GM23338 (cell line): ENCODE measurements at regions not wholly inside any gene's neighbourhood (a gene's known extent, or its start where the extent isn't known, plus 50 kb on each side); places are given as distances from the start of the nearest gene placed in this dataset.

Experiments used
- ATAC-seq: fragments of 200-7000 bp; cut with Tn5 transposase; 3 replicates; pipeline ENCODE4 v1.9.1; 2020
- DNase-seq: peaks from one replicate; pipeline ENCODE4 v3.0.0-alpha.2; 2015; ENCODE audit warnings: low spot score
- H2AFZ ChIP-seq: fragments of 200-600 bp; sonication (generic); 2 replicates; pipeline ENCODE4 v1.8.0; 2016; ENCODE audit warnings: antibody characterized with exemption, mild to moderate bottlenecking, moderate library complexity
- H3F3A ChIP-seq: fragments of 200-600 bp; sonication (generic); replicated peaks from 2 replicates; pipeline ENCODE4 v1.8.0; 2017; ENCODE audit warnings: antibody characterized with exemption, mixed run types, low read depth
- H3K27ac ChIP-seq: fragments of 200-600 bp; sonication (generic); 2 replicates; pipeline ENCODE4 v1.6.1; 2016; ENCODE audit warnings: low read depth
- H3K27me3 ChIP-seq: fragments of 200-600 bp; sonication (generic); 2 replicates; pipeline ENCODE4 v1.8.0; 2016; ENCODE audit warnings: mild to moderate bottlenecking, mixed run types, moderate library complexity; ENCODE audit not compliant: insufficient read depth
- H3K36me3 ChIP-seq: fragments of 200-600 bp; sonication (generic); 2 replicates; pipeline ENCODE4 v1.8.0; 2016; ENCODE audit warnings: mild to moderate bottlenecking; ENCODE audit not compliant: insufficient read depth
- H3K4me1 ChIP-seq: fragments of 200-600 bp; sonication (generic); 2 replicates; pipeline ENCODE4 v1.8.0; 2016; ENCODE audit warnings: mild to moderate bottlenecking, moderate library complexity; ENCODE audit not compliant: insufficient read depth
- H3K4me2 ChIP-seq: fragments of 200-600 bp; sonication (generic); 2 replicates; pipeline ENCODE4 v1.7.1; 2017; ENCODE audit warnings: mixed run types
- H3K4me3 ChIP-seq: fragments of 200-600 bp; sonication (generic); 2 replicates; pipeline ENCODE4 v1.6.1; 2016; ENCODE audit warnings: mixed run types
- H3K79me2 ChIP-seq: fragments of 200-600 bp; sonication (generic); replicated peaks from 2 replicates; pipeline ENCODE4 v1.8.0; 2017; ENCODE audit warnings: mild to moderate bottlenecking; ENCODE audit not compliant: insufficient read depth
- H3K9me2 ChIP-seq: fragments of 200-600 bp; sonication (generic); 2 replicates; pipeline ENCODE4 v1.8.0; 2017; ENCODE audit not compliant: insufficient read depth
- H4K20me1 ChIP-seq: fragments of 200-600 bp; sonication (generic); replicated peaks from 2 replicates; pipeline ENCODE4 v1.8.0; 2017; ENCODE audit warnings: mild to moderate bottlenecking; ENCODE audit not compliant: insufficient read depth
- H3K27ac Mint-ChIP-seq: 2 replicates; pipeline ENCODE4 v1.8.0; 2020; ENCODE audit warnings: inconsistent platforms, mild to moderate bottlenecking, moderate library complexity, mixed read lengths
- H3K27me3 Mint-ChIP-seq: 3 replicates; pipeline ENCODE4 v1.8.0; 2022; ENCODE audit warnings: low read depth, mild to moderate bottlenecking, moderate library complexity, mixed read lengths, inconsistent platforms; ENCODE audit not compliant: insufficient read depth, poor library complexity
- H3K36me3 Mint-ChIP-seq: 3 replicates; pipeline ENCODE4 v1.8.0; 2021; ENCODE audit warnings: low read depth, mild to moderate bottlenecking, inconsistent platforms, moderate library complexity, mixed read lengths
- H3K4me1 Mint-ChIP-seq: 3 replicates; pipeline ENCODE4 v1.8.0; 2020; ENCODE audit warnings: mild to moderate bottlenecking, inconsistent platforms, mixed read lengths
- H3K4me3 Mint-ChIP-seq: 3 replicates; pipeline ENCODE4 v1.8.0; 2021; ENCODE audit warnings: moderate library complexity, mild to moderate bottlenecking, inconsistent platforms, mixed read lengths
- H3K9me3 Mint-ChIP-seq: 3 replicates; pipeline ENCODE4 v1.8.0; 2020; ENCODE audit warnings: moderate library complexity, mild to moderate bottlenecking, inconsistent platforms, mixed read lengths
- CREB1 ChIP-seq: fragments of 250-450 bp; sonication (Bioruptor Pico); IDR thresholded peaks from 2 replicates; pipeline ENCODE4 v1.5.0; 2020; ENCODE audit warnings: low read depth, mild to moderate bottlenecking, moderate library complexity
- CTCF ChIP-seq, 2 experiments: fragments of 200-600 bp in 1 of 2; sonication (generic) in 1 of 2; conservative IDR thresholded peaks; 2 replicates each; pipeline versions ENCODE4 v1.5.1 to v1.6.1; 2016 to 2017; ENCODE audit warnings: antibody characterized with exemption in 2 of 2, low read depth in 2 of 2, mild to moderate bottlenecking in 2 of 2, moderate library complexity in 1 of 2
- ETS1 ChIP-seq: IDR thresholded peaks from 2 replicates; pipeline ENCODE4 v1.6.1; 2016; ENCODE audit warnings: antibody characterized with exemption
- EZH2 ChIP-seq: fragments of 200-600 bp; sonication (generic); IDR thresholded peaks from one replicate; pipeline ENCODE4 v1.8.0; 2017; ENCODE audit warnings: antibody characterized with exemption, mild to moderate bottlenecking, low read depth; ENCODE audit not compliant: unreplicated experiment
- EZH2phosphoT487 ChIP-seq: fragments of 200-600 bp; sonication (generic); IDR thresholded peaks from one replicate; pipeline ENCODE4 v1.8.1; 2018; ENCODE audit warnings: antibody characterized with exemption; ENCODE audit not compliant: unreplicated experiment
- JUNB ChIP-seq: IDR thresholded peaks from one replicate; pipeline ENCODE4 v1.6.1; 2016; ENCODE audit warnings: antibody characterized with exemption; ENCODE audit not compliant: unreplicated experiment
- NANOG ChIP-seq: IDR thresholded peaks from 2 replicates; pipeline ENCODE4 v1.6.1; 2016; ENCODE audit warnings: antibody characterized with exemption, borderline replicate concordance
- POLR2AphosphoS5 ChIP-seq: IDR thresholded peaks from 2 replicates; pipeline ENCODE4 v1.6.1; 2016; ENCODE audit warnings: antibody characterized with exemption, low read depth
- REST ChIP-seq: IDR thresholded peaks from one replicate; pipeline ENCODE4 v1.6.1; 2018; ENCODE audit warnings: antibody characterized with exemption; ENCODE audit not compliant: unreplicated experiment
- STAT1 ChIP-seq: IDR thresholded peaks from one replicate; pipeline ENCODE4 v1.6.1; 2016; ENCODE audit warnings: antibody characterized with exemption; ENCODE audit not compliant: unreplicated experiment
- ZNF114 ChIP-seq: fragments of 250-450 bp; sonication (Bioruptor Pico); IDR thresholded peaks from 2 replicates; pipeline ENCODE4 v1.5.0; 2020; ENCODE audit warnings: mild to moderate bottlenecking, moderate library complexity
- ZNF331 ChIP-seq: fragments of 250-450 bp; sonication (Bioruptor Pico); IDR thresholded peaks from 2 replicates; pipeline ENCODE4 v1.5.0; 2020; ENCODE audit warnings: low read depth, mild to moderate bottlenecking, moderate library complexity
- ZNF462 ChIP-seq: fragments of 250-450 bp; sonication (Bioruptor Pico); IDR thresholded peaks from 2 replicates; pipeline ENCODE4 v1.5.0; 2020; ENCODE audit warnings: mild to moderate bottlenecking, moderate library complexity

GRCh38 chrX:485368-485767, 98.7 kb upstream of the PPP2R3B start:
- no peak overlapping the region for H3K27ac Mint-ChIP-seq
- Histone ChIP-seq H3K27ac (no peak overlapping the region), H3K9me2 (no peaks in the 10 kb centered on the region), H3K27me3 (no peaks in the 10 kb centered on the region), H2AFZ (no peak overlapping the region), H3K79me2 (no peaks in the 10 kb centered on the region), H3K4me3 (no peak overlapping the region), H3K4me1 (peaks cover 8% of the 10 kb centered on the region; the same call in 1 of the 2 replicates), H3K36me3 (no peaks in the 10 kb centered on the region), H3F3A (no peaks in the 10 kb centered on the region), H3K4me2 (no peak overlapping the region), H4K20me1 (no peaks in the 10 kb centered on the region)
- ATAC-seq (no peak), DNase-seq (no peak)
- H3K4me3 Mint-ChIP-seq, result no peak overlapping the region
- peaks cover 67% of the 10 kb centered on the region for H3K9me3 Mint-ChIP-seq
- no peaks in the 10 kb centered on the region for H3K4me1 Mint-ChIP-seq
- peaks cover 6% of the 10 kb centered on the region for H3K27me3 Mint-ChIP-seq
- H3K36me3 Mint-ChIP-seq, result peaks cover 35% of the 10 kb centered on the region
- no peak for TF ChIP-seq POLR2AphosphoS5
- no peak for TF ChIP-seq CTCF (conservative IDR thresholded peaks at IDR 0.05; ENCODE audit: low read depth in 2 of 2)
- no peak for TF ChIP-seq ZNF331 (CRISPR knock-in tag)
- TF ChIP-seq EZH2, result no peak
- TF ChIP-seq ETS1, result no peak
- TF ChIP-seq ZNF462 (CRISPR knock-in tag), result no peak
- no peak for TF ChIP-seq EZH2phosphoT487
- no peak for TF ChIP-seq STAT1
- no peak for TF ChIP-seq ZNF114
- no peak for TF ChIP-seq CREB1 (CRISPR knock-in tag)
- no peak for TF ChIP-seq JUNB
- no peak for TF ChIP-seq REST
- TF ChIP-seq NANOG, result no peak
